Urinary bladder (tissue), 3 donors: ENCODE measurements at regions not wholly inside any gene's neighbourhood (a gene's known extent, or its start where the extent isn't known, plus 50 kb on each side); places are given as distances from the start of the nearest gene placed in this dataset.
"Not testable (repeated sequence)": the region's sequence is repeated elsewhere in the genome, so short reads cannot be mapped to it uniquely, and the experiment has no call there.

Experiments
- DNase-seq: peaks from one replicate; pipeline ENCODE4 v3.0.0-alpha.2; 2015; ENCODE audit errors: extremely low spot score
- H3K27ac ChIP-seq: one replicate; pipeline ENCODE4 v1.5.1; 2013; ENCODE audit warnings: low read depth, mild to moderate bottlenecking, moderate library complexity
- H3K36me3 ChIP-seq: one replicate; pipeline ENCODE4 v1.6.1; 2013; ENCODE audit warnings: mild to moderate bottlenecking, moderate library complexity; ENCODE audit not compliant: insufficient read depth
- H3K4me1 ChIP-seq: one replicate; pipeline ENCODE4 v1.6.1; 2013; ENCODE audit warnings: mild to moderate bottlenecking, moderate library complexity; ENCODE audit not compliant: insufficient read depth
- H3K4me3 ChIP-seq: one replicate; pipeline ENCODE4 v1.5.1; 2013; ENCODE audit warnings: low read depth, low read length
- WGBS: extraction: QIAGEN DNeasy Blood & Tissue Kit; methylation state at CpG from one replicate; pipeline ENCODE4 v1.1.7; 2013; 5-methylcytosine and 5-hydroxymethylcytosine counted together
- donor health status: healthy with polysubstance abuse.
- donor health status: healthy.

DNA sequence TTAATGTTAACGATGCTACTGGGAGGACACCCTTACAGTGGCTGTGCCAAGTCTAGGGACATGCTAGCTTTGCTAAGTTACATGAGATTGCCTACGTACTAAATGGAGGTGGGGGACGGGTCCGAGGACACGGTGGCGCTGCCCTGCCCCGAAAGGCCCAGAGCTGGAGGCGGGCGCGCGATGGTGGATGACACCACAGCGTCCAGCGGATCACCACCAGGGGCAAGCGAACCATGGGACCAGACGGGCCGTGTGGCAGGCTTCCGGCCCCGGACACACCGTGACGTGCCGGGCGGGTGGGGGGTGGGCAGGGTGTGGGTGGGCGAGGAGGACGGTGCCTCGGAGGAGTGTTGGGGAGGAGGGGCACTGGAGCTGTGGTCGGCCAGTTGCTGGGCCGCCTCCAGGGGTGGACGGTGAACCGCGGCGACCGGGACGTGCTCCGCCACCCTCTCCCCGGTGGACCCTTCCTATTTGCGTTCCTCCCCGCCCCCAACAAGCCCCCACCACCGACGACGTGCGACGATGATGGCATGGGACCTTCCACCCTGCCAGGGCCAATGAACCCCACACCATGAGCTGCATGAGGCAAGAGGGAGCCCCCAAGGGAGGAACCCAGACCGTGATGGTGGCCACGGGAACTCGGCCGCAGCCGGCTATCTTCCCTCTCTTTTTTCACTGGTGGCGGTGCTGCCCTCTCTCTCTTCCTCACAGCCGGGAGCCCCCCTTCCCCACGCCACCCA is 773.3 kb upstream of the DEFB115 start:
- no peak overlapping the region for H3K27ac ChIP-seq
- H3K4me3 ChIP-seq = no peak overlapping the region
- H3K36me3 ChIP-seq = no peaks in the 10 kb centered on the region
- WGBS = 93% methylated on average over 50 of the region's 50 CpGs
- no peaks in the 10 kb centered on the region for H3K4me1 ChIP-seq
- no peak for DNase-seq

DNA sequence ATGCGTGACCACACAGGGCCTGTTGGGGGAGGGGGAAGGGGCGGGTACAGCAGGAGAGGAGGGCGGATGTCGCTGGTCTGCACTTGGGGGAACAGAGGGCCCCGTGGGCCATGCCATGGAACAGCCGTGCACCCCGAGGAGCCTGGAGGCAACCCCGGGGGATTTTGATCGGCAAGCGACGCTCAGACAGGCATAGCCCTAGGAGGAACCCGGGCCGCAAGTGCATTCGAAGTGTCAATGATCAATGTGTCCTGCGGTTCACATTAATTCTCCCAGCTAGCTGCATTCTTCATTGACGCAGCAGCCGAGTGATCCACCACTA is 772.8 kb upstream of the DEFB115 start:
- H3K27ac ChIP-seq = no peak overlapping the region
- no peaks in the 10 kb centered on the region for H3K36me3 ChIP-seq
- whole genome bisulfite sequencing = 95% methylated on average over 17 of the region's 17 CpGs
- no peak overlapping the region for H3K4me3 ChIP-seq
- H3K4me1 ChIP-seq = no peaks in the 10 kb centered on the region
- DNase-seq = no peak

GRCh38 chr20:30485331-30486102 is 771.9 kb upstream of the DEFB115 start:
- Histone ChIP-seq H3K27ac (no peak overlapping the region), H3K4me3 (no peak overlapping the region), H3K4me1 (no peaks in the 10 kb centered on the region), H3K36me3 (no peaks in the 10 kb centered on the region)
- DNase-seq = no peak
- WGBS = 95% methylated on average over 50 of the region's 50 CpGs

GRCh38 chr20:30486103-30486478 is 771.4 kb upstream of the DEFB115 start:
- no peak for DNase-seq
- H3K36me3 ChIP-seq = no peaks in the 10 kb centered on the region
- H3K4me1 ChIP-seq = no peaks in the 10 kb centered on the region
- 92% methylated on average over 14 of the region's 14 CpGs for WGBS
- no peak overlapping the region for H3K27ac ChIP-seq
- H3K4me3 ChIP-seq = no peak overlapping the region

GRCh38 chr20:30487461-30487860 is 770.0 kb upstream of the DEFB115 start:
- WGBS = 93% methylated on average over 18 of the region's 18 CpGs
- not testable (repeated sequence) for H3K4me3 ChIP-seq, H3K36me3 ChIP-seq, H3K4me1 ChIP-seq, DNase-seq, H3K27ac ChIP-seq

DNA sequence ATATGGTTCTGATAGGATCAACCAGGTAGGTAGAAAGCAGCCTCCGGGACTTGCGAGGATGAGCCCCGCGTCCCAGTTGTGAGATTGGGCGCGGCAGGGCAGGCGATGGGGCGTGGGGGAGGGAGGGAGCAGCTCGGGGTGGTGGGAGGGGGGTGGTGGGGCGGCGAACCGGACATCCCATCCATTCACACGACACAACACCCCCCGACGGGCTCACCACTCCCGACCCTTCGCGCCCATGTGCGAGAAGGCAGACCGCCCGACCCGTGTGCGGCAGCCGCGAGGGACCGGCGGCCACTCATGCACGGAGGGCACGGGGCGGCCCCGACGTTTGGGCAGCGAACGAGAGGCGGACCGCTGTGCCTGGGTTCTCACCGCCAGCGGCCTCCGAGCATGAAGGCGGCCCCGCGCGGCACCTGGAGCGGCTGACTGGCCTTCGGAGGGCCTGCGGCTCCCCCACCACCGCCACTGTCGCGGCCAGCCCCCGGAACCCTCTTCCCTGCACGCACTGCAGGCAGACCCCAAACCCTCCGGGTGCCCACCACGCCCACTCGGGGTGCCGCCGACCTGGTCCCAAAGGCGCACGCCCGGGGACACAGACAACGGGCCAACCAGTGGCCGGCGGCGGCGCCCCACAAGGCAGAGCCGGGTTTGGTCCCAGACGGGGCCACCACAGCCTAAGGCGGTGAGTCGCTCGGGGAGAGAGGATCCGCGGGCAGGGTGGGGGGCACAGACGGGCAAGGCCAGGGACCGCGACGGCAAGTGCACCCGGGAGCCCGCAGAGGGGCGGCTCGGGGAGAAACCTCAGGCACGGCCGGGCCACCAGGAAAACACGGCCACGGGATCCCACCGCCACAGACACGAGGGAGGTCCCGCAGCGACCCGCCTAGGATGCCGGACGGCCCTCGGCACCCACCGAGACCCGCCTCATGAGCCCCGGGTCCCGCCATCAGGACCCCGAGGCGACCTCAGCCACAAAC is 769.2 kb upstream of the DEFB115 start:
- H3K4me1 ChIP-seq = no peaks in the 10 kb centered on the region
- DNase-seq = no peak
- H3K27ac ChIP-seq = no peak overlapping the region
- no peak overlapping the region for H3K4me3 ChIP-seq
- 27% methylated on average over 97 of the region's 97 CpGs for WGBS
- no peaks in the 10 kb centered on the region for H3K36me3 ChIP-seq

- no peaks in the 10 kb centered on the region for H3K4me1 ChIP-seq
- no peak overlapping the region for H3K4me3 ChIP-seq
- WGBS = 12% methylated on average over 56 of the region's 56 CpGs
- DNase-seq = no peak
- no peaks in the 10 kb centered on the region for H3K36me3 ChIP-seq
- no peak overlapping the region for H3K27ac ChIP-seq
These were observed 768.4 kb upstream of the DEFB115 start for GRCh38 chr20:30488941-30489613.

GRCh38 chr20:30489614-30490003 is 767.9 kb upstream of the DEFB115 start:
- H3K4me3 ChIP-seq = no peak overlapping the region
- H3K4me1 ChIP-seq = no peaks in the 10 kb centered on the region
- 27% methylated on average over 29 of the region's 29 CpGs for WGBS
- no peaks in the 10 kb centered on the region for H3K36me3 ChIP-seq
- H3K27ac ChIP-seq = no peak overlapping the region
- DNase-seq = no peak

DNA sequence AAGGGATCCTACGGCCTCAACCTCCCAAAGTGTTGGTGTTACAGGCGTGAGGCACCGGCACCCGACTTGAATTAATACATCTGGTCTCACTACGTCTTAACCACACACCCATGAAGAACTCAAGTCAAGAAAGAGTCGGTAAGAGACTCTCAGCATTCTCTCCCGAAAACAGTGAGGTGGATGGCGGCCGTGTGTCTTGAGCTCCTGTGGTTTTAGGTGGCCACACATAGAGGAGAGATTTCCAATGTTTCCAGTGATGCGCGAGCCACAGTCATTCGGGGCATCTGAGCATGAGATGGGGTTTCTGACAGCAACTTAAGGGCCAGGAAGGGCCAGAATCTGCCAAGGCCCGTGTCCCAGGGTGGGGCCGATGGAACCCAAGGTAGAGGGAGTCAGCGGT is 766.4 kb upstream of the DEFB115 start:
- Histone ChIP-seq H3K4me1 (no peaks in the 10 kb centered on the region), H3K27ac (no peak overlapping the region), H3K4me3 (no peak overlapping the region), H3K36me3 (no peaks in the 10 kb centered on the region)
- DNase-seq = no peak
- WGBS = 93% methylated on average over 15 of the region's 15 CpGs

- WGBS = 79% methylated on average over 16 of the region's 16 CpGs
- not testable (repeated sequence) for DNase-seq, H3K4me3 ChIP-seq, H3K27ac ChIP-seq, H3K36me3 ChIP-seq, H3K4me1 ChIP-seq
These were observed 760.8 kb upstream of the DEFB115 start for GRCh38 chr20:30496656-30497055.

GRCh38 chr20:30497191-30497590 is 760.3 kb upstream of the DEFB115 start:
- WGBS = 94% methylated on average over 15 of the region's 15 CpGs
- not testable (repeated sequence) for DNase-seq, H3K4me1 ChIP-seq, H3K36me3 ChIP-seq, H3K4me3 ChIP-seq, H3K27ac ChIP-seq

DNA sequence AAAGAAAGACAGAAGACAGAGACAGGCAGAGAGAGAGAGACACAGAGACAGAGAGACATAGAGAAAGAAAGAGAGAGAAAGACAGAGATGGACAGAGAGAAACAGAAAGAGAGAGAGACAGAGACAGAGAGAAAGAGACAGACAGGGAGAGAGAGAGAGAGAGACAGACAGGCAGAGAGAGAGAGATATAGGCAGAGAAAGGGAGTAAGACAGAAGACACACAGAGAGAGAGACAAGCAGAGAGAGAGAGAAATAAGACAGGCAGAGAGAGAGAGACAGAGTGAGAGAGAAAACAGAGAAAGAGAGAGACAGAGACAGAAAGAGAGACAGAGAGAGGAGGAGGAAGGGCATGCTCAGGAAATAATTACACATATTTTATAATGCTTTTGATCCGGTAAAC is 758.3 kb upstream of the DEFB115 start:
- no peaks in the 10 kb centered on the region for H3K4me1 ChIP-seq
- H3K36me3 ChIP-seq = no peaks in the 10 kb centered on the region
- DNase-seq = no peak
- H3K4me3 ChIP-seq = no peak overlapping the region
- 31% methylated on average over 1 of the region's 1 CpG for WGBS
- H3K27ac ChIP-seq = no peak overlapping the region

GRCh38 chr20:30499716-30500446 is 757.6 kb upstream of the DEFB115 start:
- not testable (repeated sequence) for H3K27ac ChIP-seq, DNase-seq, H3K36me3 ChIP-seq, H3K4me1 ChIP-seq, H3K4me3 ChIP-seq
- 18% methylated on average over 25 of the region's 26 CpGs for WGBS
